Muscle of back (tissue), 3 donors: ENCODE measurements at regions not wholly inside any gene's neighbourhood (a gene's known extent, or its start where the extent isn't known, plus 50 kb on each side); places are given as distances from the start of the nearest gene placed in this dataset.
A peak's percentile ranks its signal among the peaks of the same experiment; 100 is the strongest.

ENCODE experiments used
- DNase-seq, 3 donors: peaks; one replicate each; pipeline versions ENCODE4 v3.0.0 to v3.0.0-alpha.2; 2013

GRCh38 chr18:77833807-77834206 lies 584.2 kb downstream of the GALR1 start:
- no peak for DNase-seq

GRCh38 chr18:77851802-77852201 lies 602.2 kb downstream of the GALR1 start:
- DNase-seq: no peak

DNA sequence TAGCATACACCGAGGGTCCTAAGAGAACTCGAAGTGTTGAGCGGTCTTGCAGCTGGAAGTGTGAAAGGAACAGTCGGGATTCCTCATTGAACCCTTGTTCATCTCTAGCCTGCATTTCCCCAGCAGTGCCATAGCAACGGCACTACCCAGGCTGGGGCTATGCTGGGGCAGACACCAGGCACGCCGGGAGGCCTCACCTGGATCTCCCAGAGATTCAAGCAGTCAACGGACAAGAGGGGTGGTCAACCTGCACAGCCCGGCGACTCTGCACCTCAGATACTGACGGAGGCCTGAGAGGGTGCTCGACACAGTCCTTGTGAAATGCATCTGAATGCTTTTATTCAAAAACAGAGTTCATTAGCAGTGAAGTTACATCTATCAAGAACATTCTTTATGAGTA lies 604.2 kb downstream of the GALR1 start:
- no peak for DNase-seq

DNA sequence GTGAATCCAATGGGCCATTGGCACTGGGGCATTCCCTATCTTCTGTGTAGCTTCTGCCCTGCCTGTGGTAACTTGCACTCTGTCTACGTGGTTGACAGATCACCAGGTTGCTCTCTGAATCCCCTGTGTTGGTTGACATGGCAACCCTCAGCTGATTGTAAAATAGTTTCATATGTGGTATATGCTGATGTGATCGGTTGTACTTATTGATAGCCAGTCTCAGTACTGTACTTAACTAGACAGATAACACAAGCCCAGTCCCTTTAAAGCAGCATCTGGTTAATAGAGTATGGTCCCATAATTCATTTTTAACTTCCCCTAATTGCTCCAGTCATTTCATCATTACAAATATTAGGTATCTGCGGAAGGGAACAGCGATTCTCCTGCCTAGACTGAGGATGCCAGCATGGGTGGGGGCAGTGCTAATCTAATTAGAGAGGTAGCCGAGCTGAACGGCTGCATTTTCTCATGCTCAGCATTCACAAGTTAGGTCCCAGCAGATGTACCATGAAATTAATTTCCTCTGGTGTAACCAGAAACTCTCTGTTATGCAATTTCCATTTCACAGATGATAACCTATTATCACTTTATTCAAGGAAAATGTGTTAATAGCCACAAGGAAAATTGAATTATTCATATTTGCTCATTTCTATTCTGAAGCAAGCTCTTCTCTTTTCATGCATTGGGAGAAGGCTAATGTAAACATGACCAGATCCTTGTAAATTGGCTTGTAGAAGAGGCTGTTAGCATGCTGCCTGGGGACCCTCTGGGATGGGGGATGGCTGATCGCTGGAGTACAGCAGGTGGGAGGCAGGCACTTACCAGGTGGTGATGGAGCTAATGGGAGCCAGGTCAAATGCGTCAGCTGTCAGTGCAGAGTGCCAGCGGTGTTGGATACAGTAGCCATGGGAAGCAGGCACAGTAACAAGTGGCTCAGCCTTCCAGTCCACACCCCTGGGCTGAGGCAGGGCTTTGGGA lies 608.3 kb downstream of the GALR1 start:
- peak; percentile 22 to 69 (median 38) for DNase-seq

DNA sequence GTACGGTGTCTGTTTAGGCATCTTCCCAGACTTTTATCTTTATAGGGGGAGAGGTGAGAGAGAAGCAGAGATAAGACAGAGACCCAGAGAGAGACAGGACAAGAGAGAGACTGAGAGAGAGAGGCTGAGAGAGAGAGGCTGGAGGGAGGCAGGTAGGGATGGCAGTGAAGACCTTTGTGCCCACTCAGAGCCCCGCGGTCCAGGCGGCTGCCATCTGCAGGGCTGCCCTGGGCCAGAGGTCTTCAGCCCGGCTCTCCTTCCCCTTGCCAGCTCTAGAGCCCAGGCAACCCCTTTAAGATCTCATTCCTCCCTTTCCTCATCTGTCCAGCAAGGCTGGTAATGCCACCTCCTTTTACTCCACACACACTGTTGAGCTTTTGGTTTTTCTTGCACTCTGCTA lies 610.0 kb downstream of the GALR1 start:
- no peak for DNase-seq

DNA sequence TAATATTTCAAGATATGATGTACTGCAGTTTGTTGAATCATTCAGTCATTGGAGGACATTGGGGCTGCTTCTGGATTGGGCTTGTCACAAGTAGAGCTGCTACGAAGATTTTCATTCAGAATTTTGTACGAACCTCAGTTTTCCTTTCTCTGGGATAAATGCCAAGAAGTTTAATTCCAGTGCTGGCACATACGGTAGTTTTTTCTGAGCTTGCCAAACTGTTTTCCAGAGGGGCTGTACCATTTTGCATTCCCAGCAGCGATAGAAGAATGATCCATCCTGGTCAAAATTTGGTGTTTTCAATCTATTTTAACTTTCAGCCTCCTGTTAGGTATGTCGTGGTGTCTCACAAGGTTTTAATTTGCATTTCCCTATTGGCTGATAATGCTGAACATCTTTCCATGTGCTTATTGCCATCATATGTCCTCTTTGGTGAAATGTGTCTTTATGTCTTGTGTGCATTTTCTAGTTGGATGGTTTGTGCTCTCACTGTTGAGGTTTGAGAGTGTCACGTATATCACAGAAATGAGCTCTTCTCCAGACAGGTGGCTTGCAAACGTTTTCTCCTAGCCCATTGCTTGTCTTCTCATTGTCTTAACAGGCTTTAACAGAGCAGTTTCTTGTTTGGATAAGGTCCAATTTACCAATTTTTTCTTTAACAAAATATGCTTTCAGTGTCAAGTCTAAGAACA lies 612.6 kb downstream of the GALR1 start:
- DNase-seq: no peak

DNA sequence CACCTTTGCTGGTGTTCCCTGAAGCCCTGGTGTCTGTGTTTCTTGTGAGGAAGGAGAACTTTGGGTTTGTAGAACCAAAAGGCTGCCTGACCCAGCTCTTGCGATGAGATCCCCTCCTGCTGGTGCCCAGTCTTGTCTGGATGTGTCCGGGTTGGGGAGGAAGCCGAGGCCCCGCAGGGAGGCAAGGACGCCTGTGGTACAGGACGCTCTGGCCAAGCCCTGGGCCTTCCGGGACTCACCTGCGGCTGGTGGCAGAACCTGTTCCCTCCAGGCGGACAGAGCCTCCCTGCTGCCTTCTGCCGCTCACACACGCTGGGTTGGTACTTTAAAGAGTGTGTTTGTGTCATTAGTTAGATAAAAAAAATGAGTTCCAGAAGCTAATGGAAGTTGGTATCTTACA lies 616.2 kb downstream of the GALR1 start:
- no peak for DNase-seq

GRCh38 chr18:77866351-77866750 lies 616.7 kb downstream of the GALR1 start:
- DNase-seq: no peak

GRCh38 chr18:77870199-77870598 lies 620.6 kb downstream of the GALR1 start:
- DNase-seq: peak; percentile 28 to 67 (median 41)

DNA sequence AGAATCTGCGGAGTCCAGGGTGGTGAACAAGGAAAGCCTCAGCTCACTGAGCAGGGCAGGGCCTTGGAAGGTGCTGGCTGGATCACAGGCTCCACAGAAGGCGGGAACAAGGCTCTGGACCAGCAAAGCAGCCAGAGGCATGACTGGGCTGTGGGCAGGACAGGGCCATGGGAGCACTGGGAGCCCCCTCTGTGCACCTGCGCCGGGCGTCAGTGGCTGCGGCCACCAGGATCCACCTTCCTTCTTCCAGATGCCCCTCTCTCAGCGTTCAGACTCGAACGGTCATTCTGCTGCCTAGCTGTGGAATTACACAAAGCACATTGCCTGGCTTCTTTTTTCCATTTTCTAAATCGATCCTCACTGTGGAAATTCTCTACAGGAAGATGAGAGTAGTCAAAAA lies 621.2 kb downstream of the GALR1 start:
- DNase-seq: no peak

- DNase-seq: peak in 1 of 3 donors; percentile 22
These were observed 622.5 kb downstream of the GALR1 start for GRCh38 chr18:77872166-77872565.

DNA sequence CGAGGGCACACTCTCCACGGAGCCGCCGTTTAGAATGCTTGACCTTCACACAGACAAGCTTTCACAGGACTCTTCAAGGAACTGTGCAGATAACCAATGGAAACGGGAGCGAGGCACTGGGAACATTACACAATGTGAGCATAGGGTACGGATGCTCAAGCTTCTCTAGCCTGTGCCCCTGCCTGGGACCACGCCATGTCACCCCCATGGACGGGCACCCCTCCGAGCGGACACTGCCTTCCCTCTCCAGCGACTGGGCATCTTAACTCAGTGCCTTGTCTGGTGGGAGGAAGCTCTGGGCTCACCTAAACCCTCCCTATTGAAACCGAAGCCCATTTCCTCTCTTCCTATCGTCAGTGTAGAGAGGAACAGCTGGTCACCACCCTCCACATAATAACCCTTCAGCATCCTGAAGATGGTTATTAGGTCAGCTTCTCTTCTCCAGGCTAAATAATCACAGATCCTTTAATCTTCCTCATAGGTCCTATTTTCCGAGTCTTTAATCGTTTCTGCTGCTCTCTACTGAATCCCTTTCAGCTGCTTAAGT lies 626.7 kb downstream of the GALR1 start:
- DNase-seq: no peak

DNA sequence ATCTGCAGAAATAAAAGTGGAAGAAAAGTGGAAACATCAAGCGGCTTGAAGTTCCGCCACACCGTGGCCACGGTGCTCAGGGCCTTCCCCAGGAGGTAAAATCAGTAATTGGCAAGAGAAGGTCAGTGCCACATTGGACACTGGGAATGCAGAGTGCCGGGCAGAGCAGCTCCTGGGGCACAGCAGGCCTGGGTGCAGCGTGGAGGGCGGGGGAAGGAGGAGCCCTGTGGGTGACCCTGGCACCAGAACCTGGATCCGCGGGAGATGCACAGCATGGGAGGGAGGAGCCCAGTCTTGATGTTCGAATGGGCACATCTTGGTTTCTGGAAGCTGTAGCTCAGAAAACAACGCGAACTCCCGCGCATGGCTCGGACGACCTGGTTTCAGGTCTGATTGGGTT lies 630.2 kb downstream of the GALR1 start:
- DNase-seq: no peak

DNA sequence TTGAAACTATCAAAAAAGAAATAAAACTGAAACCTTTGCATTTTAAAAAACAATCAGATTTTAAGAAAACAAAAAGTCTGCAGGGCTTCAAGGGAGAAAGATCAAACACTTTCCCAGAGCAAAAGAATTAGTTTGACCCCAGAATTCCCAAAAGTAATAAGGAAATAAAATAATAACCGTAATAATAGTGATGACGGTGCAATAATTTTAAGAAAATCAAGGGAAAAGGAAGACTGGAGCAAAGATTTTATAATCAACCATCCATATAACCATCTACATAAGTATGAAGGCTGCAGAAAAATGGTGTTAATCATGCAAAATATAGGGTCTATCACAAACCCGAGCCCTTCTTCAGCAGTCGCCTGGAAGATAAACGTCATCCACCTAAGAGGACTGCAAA lies 634.8 kb downstream of the GALR1 start:
- DNase-seq: no peak

DNA sequence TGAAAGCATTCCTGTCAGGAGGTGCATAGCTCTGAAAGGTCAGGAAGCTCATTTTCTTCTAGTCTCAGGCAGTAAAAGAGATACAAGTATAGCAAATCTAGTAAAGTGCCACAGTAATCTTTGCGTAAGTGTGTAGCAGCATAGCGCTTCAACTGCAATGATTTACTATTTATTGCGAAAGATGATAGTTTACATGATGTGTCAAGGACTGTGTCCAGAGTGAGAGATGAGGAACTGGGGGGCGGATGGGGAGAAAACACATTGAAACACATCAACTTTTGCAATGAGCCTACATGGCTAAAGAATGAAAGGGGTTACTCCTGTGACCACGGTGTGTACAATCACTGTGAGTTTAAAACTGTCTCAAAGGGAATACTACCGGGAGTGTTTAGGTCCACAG lies 644.4 kb downstream of the GALR1 start:
- no peak for DNase-seq

DNA sequence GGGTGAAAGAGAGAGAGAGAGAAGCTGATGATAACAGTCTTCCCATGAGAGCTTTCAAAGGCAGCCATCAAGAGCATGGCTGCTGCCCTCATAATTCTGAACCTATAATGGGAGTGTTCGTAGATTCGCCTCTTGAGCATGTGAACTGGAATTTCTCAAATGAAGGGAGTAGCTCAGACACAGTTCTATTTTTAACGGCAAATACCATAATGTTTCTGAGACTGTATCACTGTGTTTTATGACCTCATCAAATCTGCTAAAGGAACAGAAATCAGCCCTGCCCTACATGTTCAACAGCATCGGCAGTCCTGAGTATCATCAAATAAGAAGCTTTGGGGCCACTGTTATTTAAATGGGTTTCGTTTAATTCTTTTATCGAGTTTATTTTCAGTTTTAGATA lies 645.6 kb downstream of the GALR1 start:
- no peak for DNase-seq

DNA sequence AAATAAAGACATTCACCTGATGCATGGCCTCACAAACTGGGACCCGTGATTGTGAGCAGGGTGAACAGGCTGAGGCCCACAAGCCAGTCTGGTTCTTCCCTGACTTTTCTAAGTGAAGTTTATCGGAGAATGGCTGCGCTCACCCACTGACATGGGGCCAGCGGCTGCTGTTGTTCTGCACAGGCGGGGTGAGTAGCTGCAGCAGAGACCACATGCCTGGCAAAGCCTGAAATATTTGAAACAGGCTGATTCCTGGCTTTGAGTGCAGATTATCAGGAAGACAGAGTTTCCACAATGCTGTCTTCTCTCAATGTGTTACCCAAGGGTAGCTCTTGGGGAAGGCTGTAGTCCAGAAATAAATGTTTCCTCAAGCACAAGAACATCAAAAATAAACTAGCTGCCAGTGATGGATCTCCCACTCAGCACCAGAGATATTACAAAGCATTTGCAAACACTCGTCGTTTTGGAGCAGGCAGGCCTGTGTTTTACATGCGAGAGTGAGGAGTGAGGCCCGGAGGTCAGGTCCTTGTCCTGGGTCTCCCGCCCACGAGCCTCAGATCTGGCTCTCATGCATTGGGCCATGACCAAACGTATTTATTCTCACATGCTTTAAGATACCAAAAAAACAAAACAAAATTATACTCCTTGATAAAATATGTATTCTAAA lies 647.1 kb downstream of the GALR1 start:
- DNase-seq: peak in 1 of 3 donors; percentile 17

GRCh38 chr18:77897606-77898005 lies 648.0 kb downstream of the GALR1 start:
- no peak for DNase-seq

GRCh38 chr18:77899972-77900754 lies 650.5 kb downstream of the GALR1 start:
- peak; percentile 17 to 61 (median 47) for DNase-seq

GRCh38 chr18:77905011-77905410 lies 655.4 kb downstream of the GALR1 start:
- no peak for DNase-seq

DNA sequence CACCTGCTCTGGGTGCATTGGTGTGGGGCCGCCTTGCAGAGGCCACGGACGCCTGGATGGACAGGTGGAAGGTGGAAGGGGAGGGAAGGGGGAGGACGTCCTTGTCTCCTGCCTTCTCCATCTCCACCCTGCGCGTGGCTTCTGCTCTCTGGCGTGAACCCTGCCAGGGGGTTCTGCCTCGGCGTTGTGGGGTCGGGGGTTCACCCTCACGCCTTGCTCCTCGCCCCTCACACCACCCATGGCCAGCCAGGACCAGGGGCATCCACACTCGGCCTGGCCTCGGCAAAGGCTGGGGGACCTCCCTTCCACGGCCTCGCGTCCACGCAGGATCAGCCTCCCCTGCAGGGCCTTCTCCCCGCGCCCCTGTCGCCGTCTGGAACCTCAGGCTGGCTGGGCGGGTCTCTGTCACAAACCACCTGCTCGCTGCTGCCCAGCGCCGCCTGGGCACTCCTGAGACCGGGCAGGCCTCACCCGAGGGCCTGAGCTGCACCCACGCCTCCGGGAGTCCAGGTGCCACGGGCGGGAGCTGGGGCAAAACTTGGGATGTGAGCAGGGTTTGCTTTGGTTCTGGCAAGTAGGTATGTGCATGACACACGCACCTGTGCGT lies 655.9 kb downstream of the GALR1 start:
- no peak for DNase-seq
